ENCODE measurements at regions not wholly inside any gene's neighbourhood (a gene's known extent, or its start where the extent isn't known, plus 50 kb on each side); places are given as distances from the start of the nearest gene placed in this dataset.

- intact Hi-C loops (cut with DNase I; ENCODE audit: low total_unique reads): no loop called here
- no peaks in the 10 kb centered on the region for H3K36me3 ChIP-seq (ENCODE audit: low read depth, missing control alignments)
- H3K9me3 ChIP-seq: no peaks in the 10 kb centered on the region
- DNase-seq: no peak
- H3K4me1 ChIP-seq: no peaks in the 10 kb centered on the region
- no peak overlapping the region for H3K27ac ChIP-seq
- TF ChIP-seq, protein P1, sequence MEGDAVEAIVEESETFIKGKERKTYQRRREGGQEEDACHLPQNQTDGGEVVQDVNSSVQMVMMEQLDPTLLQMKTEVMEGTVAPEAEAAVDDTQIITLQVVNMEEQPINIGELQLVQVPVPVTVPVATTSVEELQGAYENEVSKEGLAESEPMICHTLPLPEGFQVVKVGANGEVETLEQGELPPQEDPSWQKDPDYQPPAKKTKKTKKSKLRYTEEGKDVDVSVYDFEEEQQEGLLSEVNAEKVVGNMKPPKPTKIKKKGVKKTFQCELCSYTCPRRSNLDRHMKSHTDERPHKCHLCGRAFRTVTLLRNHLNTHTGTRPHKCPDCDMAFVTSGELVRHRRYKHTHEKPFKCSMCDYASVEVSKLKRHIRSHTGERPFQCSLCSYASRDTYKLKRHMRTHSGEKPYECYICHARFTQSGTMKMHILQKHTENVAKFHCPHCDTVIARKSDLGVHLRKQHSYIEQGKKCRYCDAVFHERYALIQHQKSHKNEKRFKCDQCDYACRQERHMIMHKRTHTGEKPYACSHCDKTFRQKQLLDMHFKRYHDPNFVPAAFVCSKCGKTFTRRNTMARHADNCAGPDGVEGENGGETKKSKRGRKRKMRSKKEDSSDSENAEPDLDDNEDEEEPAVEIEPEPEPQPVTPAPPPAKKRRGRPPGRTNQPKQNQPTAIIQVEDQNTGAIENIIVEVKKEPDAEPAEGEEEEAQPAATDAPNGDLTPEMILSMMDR (IDR thresholded peaks at IDR 0.05): no peak
- no peak for TF ChIP-seq POLR2A (IDR thresholded peaks at IDR 0.05)
- H3K27me3 ChIP-seq: no peaks in the 10 kb centered on the region
- 45 to 53% methylated on average over 4 of the region's 4 CpGs for WGBS, 2 donors
- no peak overlapping the region for H3K4me3 ChIP-seq
Observed at GRCh38 chr13:105969761-105970160, 565.7 kb downstream of the EFNB2 start.

DNA sequence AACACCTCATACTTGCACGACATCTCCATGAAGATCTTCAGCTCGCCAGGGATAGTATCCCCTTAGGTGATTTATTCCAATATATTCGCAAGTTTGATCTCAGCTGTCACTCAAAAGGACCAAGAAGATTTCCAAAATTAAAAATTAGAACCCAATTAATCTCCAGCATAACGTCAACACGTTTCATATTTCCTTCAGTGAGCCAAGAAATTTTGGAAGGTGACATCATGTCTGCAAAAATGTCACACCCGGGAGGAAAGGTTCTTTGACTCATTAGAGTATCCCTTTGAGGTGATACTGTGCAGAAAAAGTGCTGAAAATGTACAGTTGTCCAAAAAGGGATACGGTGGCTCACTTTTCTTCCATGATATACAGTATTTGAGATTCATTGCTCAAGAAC, 569.6 kb downstream of the EFNB2 start:
- intact Hi-C loops (cut with DNase I; ENCODE audit: low total_unique reads): no loop called here
- 85 to 87% methylated on average over 7 of the region's 7 CpGs for WGBS, 2 donors
- H3K4me3 ChIP-seq: no peak overlapping the region
- TF ChIP-seq, protein P1 (IDR thresholded peaks at IDR 0.05): no peak
- TF ChIP-seq POLR2A (IDR thresholded peaks at IDR 0.05): no peak
- H3K9me3 ChIP-seq: no peaks in the 10 kb centered on the region
- DNase-seq: no peak
- no peaks in the 10 kb centered on the region for H3K27me3 ChIP-seq
- no peaks in the 10 kb centered on the region for H3K4me1 ChIP-seq
- H3K27ac ChIP-seq: no peak overlapping the region
- no peaks in the 10 kb centered on the region for H3K36me3 ChIP-seq (ENCODE audit: low read depth, missing control alignments)

- TF ChIP-seq, protein P1 (IDR thresholded peaks at IDR 0.05): no peak
- Histone ChIP-seq H3K4me1 (no peaks in the 10 kb centered on the region), H3K9me3 (no peaks in the 10 kb centered on the region), H3K36me3 (ENCODE audit: low read depth, missing control alignments) (no peaks in the 10 kb centered on the region), H3K4me3 (no peak overlapping the region), H3K27me3 (no peaks in the 10 kb centered on the region), H3K27ac (no peak overlapping the region)
- DNase-seq: no peak
- WGBS, 2 donors: 94 to 95% methylated on average over 7 of the region's 7 CpGs
- intact Hi-C loops (cut with DNase I; ENCODE audit: low total_unique reads): no loop called here
Observed at GRCh38 chr13:105962080-105962479, 573.4 kb downstream of the EFNB2 start.

GRCh38 chr13:105961438-105961837, 574.0 kb downstream of the EFNB2 start:
- no peak for DNase-seq
- H3K27me3 ChIP-seq: no peaks in the 10 kb centered on the region
- no peak for TF ChIP-seq POLR2A (IDR thresholded peaks at IDR 0.05)
- TF ChIP-seq, protein P1 (IDR thresholded peaks at IDR 0.05): no peak
- no peaks in the 10 kb centered on the region for H3K9me3 ChIP-seq
- 92 to 94% methylated on average over 5 of the region's 5 CpGs for WGBS, 2 donors
- H3K4me1 ChIP-seq: no peaks in the 10 kb centered on the region
- H3K36me3 ChIP-seq (ENCODE audit: low read depth, missing control alignments): no peaks in the 10 kb centered on the region
- no peak overlapping the region for H3K27ac ChIP-seq
- intact Hi-C loops (cut with DNase I; ENCODE audit: low total_unique reads): no loop called here
- H3K4me3 ChIP-seq: no peak overlapping the region

- no peaks in the 10 kb centered on the region for H3K4me1 ChIP-seq
- H3K27me3 ChIP-seq: no peaks in the 10 kb centered on the region
- no peak overlapping the region for H3K4me3 ChIP-seq
- no peak overlapping the region for H3K27ac ChIP-seq
- WGBS, 2 donors: 95 to 97% methylated on average over 7 of the region's 7 CpGs
- DNase-seq: no peak
- TF ChIP-seq, protein P1 (IDR thresholded peaks at IDR 0.05): no peak
- TF ChIP-seq POLR2A (IDR thresholded peaks at IDR 0.05): no peak
- intact Hi-C loops (cut with DNase I; ENCODE audit: low total_unique reads): no loop called here
- H3K9me3 ChIP-seq: no peaks in the 10 kb centered on the region
- no peaks in the 10 kb centered on the region for H3K36me3 ChIP-seq (ENCODE audit: low read depth, missing control alignments)
Observed at GRCh38 chr13:105960326-105960725, 575.1 kb downstream of the EFNB2 start.
